ENCODE measurements at regions not wholly inside any gene's neighbourhood (a gene's known extent, or its start where the extent isn't known, plus 50 kb on each side); places are given as distances from the start of the nearest gene placed in this dataset.

DNA sequence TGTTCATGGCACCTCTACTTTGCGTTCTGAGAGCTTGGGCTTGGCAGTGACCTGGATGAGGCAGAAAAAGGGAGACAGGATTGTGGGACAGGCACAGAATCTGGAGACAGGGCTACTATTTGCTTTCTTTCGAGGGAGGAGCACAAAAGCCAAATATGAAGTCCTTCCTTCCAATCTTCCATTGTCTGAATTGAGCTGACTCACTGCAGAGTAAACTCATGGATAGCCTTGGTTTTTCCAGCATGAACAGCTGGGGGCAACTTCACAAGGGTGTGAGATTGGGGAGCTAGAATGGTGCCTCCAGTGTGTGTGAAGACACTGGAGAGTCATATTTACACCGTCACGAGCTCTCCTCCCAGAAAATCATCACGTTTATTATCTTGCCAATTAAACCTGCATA is 55.6 kb upstream of the NRP1 start:
- no peak for DNase-seq (ENCODE audit: low read depth, low spot score)

DNA sequence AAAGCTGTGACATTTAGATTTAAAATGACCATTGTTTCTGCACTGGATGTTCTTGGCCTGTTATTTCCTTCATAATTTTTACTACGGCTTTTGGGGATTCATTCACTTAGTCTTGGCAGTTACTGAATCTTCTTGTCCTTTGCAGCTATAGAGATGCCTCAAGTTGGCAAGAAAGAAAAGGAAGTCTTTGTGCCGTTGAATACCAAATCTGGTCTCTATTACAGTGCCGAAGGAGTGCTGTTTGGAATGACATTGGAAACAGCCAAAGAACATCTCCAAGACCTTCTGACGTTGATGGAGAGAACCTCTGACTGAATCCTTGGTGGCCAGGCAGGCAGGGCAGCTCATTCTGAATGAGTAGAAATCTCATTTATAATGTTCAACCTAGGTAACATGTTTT is 54.3 kb upstream of the NRP1 start:
- no peak for DNase-seq (ENCODE audit: low read depth, low spot score)

DNA sequence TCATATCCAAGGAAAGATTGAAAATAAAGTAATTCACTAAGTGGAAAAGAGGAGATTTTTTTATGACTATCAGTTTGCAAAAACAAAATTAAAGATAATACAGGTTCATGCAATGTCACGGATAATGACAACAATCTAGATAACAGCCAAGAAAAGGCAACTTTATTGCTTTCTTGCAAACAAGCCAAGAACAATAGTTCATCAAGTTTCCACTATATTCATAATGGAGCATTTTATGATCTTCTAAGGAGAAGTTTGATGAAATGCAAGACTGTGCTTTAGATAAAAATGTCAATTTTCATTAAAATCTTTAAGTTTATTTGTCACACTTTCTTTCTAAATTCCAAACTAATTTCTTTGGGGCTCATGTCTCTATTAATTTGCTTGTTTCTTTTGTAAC is 53.9 kb upstream of the NRP1 start:
- no peak for DNase-seq (ENCODE audit: low read depth, low spot score)

DNA sequence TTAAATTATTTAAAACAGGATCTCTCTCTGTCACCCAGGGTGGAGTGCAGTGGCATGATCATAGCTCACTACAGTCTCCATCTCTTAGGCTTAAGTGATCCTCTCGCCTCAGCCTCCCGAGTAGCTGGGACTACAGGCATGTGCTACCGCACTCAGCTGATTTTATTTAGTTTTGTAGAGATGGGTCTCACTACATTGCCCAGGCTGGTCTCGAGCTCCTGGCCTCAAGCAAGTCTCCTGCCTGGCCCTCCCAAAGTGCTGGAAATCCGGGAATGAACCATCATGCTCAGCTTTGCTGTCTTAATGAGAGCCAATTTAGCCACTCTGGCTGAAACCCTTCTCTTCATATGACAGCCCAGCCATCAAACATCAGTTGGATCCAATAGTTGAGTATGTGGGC is 53.3 kb upstream of the NRP1 start:
- DNase-seq (ENCODE audit: low read depth, low spot score), result no peak

DNA sequence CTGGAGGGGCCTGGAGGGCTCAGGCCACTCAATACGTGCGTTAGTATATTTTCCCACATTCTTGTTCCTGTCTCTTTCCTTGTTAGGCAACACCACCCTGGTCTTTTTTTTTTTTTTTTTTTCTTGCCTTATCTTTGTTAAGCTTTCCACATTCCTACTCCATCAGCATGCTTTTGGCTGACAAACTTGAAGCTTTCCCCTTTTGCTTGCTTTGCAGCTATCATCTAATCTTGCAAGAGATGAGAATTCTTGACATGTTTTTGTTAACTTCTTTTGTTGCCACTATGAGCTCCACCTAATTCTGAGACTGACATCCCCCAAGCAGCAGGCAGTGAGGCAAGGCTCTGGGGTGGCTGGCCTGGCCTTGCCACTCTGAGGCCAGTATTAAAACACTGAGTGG is 52.5 kb upstream of the NRP1 start:
- DNase-seq (ENCODE audit: low read depth, low spot score), result no peak

DNA sequence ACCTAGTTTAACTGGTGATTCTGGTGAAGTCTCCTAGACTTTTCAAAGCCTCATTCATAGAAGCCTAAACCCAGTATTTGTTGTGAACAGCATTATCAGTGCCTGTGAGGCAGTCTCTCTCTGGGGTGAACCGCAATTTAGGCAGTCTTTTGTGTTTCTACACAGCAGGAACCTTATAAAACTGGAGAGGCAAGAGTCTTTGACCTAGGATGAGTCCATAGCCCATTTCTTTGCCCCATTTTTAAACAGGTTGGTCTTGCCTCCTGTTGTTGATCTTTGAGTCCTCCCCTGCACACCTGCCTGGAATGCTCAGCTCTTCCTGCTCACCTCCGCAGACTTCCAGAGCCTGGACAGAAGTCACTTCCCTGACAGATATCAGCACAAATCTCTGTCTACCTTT is 51.2 kb upstream of the NRP1 start:
- no peak for DNase-seq (ENCODE audit: low read depth, low spot score)

DNA sequence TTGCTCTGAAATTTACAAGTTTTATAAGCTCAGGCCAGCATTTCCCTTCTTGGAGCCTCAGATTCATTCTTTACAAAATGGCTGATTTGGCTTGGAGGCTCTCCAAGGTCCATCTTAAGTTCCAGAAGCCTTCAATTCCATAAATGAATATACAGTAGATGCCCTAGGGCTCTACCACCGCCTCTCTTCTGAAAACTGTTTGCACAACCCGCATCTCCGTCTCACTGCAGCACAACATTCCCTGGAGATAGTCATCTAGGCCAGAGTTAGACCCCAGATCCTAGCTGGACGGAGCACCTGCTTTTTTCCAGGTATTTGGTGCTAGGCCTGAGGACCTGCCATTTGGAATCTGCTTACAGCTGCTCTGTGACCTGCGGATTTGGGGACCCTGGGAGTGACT is 50.5 kb upstream of the NRP1 start:
- DNase-seq (ENCODE audit: low read depth, low spot score), result no peak

Measured in brain pericyte (primary cell).